GM19452 (cell line): ENCODE measurements at regions not wholly inside any gene's neighbourhood (a gene's known extent, or its start where the extent isn't known, plus 50 kb on each side); places are given as distances from the start of the nearest gene placed in this dataset.
A peak's percentile ranks its signal among the peaks of the same experiment; 100 is the strongest.
"Not testable (repeated sequence)": the region's sequence is repeated elsewhere in the genome, so short reads cannot be mapped to it uniquely, and the experiment has no call there.

Experiments used
- ATAC-seq: cut with Tn5 transposase; IDR thresholded peaks from one replicate; pipeline ENCODE4 v1.9.1; 2021; ENCODE audit not compliant: unreplicated experiment

- ATAC-seq, result no peak
Measured at GRCh38 chr1:187689129-187689528, 860.4 kb downstream of the PLA2G4A start.

GRCh38 chr1:187691439-187691838, 862.7 kb downstream of the PLA2G4A start:
- ATAC-seq, result no peak

DNA sequence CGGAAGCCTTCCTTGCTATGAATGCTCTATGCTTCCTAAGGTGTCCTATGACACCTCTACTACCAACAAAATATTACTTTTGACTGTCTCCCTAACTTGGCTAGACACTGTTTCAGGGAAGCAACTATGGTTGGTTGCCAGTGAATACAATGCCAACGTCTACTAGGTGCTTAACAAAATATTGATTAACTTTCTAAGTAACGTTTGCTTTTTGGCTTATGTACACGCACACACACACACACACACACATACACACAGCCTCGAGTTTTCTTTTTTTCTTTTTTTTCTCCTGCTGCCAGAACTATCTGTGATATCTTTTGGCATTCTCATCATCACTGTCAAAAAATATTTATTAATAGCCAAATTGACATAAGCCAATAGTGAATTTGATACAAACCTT, 864.0 kb downstream of the PLA2G4A start:
- no peak for ATAC-seq

GRCh38 chr1:187696073-187696472, 867.3 kb downstream of the PLA2G4A start:
- ATAC-seq, result no peak

DNA sequence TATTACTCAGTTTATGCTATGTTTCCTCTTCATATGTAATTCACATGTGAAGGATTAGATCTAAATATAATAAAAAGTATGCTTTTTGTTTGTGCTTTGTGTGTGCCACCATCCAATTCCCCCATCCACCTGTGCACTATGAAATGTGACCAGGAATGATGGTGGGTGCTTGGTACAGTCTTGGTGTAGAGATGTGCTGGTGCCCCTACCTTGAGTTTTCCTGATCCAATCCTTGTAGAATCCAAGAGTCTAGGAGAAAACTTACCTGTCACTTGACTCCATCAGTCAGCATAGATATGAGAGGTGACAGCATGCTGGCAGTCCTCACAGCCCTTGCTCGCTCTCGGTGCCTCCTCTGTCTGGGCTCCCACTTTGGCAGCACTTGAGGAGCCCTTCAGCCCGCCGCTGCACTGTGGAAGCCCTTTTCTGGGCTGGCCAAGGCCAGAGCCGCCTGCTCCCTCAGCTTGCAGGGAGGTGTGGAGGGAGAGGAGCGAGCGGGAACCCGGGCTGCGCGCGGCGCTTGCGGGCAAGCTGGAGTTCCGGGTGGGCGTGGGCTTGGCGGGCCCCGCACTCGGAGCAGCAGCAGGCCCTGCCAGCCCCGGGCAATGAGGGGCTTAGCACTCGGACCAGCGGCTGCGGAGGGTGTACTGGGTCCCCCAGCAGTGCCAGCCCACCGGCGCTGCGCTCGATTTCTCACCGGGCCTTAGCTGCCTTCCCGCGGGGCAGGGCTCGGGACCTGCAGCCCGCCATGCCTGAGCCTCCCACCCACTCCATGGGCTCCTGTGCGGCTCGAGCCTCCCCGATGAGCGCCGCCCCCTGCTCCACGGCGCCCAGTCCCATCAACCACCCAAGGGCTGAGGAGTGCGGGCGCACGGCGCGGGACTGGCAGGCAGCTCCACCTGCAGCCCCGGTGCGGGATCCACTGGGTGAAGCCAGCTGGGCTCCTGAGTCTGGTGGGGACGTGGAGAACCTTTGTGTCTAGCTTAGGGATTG, 874.7 kb downstream of the PLA2G4A start:
- ATAC-seq, result not testable (repeated sequence)

DNA sequence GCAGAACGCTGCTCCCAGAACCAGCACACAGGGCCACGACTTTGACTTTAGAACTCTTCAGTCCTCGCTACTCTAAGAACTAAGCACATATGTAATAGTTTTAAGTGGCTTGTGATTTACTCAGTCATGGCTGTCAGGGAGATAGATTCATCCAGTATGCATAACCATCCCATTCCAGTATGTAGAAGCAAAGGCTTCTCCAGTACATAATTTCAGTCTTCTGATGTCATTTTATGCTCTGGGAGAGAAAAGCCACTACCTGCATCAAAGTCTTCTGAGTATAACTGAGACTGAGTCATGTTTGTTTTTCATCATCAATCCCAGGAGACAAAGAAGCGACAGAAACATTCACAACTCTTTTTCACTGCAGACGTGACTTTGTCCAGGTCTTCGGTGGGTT, 885.7 kb downstream of the PLA2G4A start:
- no peak for ATAC-seq

- ATAC-seq, result no peak
Measured at GRCh38 chr1:187715483-187715882, 886.7 kb downstream of the PLA2G4A start.

- no peak for ATAC-seq
Measured at GRCh38 chr1:187716160-187716559, 887.4 kb downstream of the PLA2G4A start.

DNA sequence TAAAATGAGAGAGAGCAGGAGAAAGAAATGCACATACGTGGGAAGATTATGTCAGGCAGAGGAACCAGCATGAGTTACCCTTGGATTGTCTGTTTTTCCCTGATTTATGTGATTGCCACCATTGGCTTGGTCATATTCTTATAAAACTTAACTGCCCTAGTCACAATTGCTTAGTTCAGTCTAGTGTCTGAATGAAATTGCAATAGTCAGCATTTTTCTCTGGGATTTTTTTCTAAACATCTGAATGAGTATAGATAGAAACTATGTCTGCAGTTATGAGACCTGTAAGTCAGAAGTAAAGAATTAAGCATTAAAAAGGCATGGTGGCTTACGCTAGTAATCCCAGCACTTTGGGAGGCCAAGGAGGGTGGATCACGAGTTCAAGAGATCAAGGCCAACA, 889.8 kb downstream of the PLA2G4A start:
- ATAC-seq, result no peak

GRCh38 chr1:187721216-187721615, 892.5 kb downstream of the PLA2G4A start:
- ATAC-seq, result no peak

GRCh38 chr1:187725216-187725615, 896.5 kb downstream of the PLA2G4A start:
- no peak for ATAC-seq

DNA sequence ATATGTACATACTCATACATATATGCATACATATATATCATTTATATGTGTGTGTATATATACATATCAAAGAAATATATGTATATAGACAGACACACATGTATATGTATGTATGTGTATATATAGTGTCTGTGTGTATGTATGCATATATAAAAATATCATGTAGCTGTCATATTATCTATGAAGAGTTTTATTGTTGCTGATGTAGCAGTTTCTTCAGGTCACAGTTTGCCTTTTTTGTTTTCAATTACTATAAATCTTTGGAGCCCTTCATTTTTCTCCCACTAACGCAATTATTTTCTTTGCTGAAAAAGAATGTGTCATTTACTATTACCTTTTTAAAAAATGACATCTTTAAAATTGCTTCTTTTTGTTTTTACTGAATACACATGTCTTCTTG, 904.5 kb downstream of the PLA2G4A start:
- ATAC-seq, result no peak

- no peak for ATAC-seq
Measured at GRCh38 chr1:187734427-187734826, 905.7 kb downstream of the PLA2G4A start.

DNA sequence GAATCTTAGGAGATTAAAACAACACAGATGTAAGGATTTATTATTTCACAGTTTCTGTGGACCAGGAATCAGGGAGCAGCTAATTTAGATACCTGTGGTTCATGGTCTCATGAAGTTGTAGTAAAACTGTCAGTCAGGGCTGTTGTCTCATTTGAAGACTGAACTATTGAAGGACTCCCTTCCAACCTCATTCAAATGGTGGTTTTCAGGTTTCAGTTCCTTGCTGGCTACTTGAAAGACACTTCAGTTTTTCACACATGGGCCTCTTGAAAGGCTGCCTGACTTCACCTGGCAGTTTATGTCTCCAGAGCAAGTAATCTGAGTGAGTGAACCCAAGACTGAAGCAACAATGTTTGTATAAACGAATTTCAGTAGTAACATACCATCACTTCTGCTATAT, 915.9 kb downstream of the PLA2G4A start:
- ATAC-seq, result peak; percentile 73

DNA sequence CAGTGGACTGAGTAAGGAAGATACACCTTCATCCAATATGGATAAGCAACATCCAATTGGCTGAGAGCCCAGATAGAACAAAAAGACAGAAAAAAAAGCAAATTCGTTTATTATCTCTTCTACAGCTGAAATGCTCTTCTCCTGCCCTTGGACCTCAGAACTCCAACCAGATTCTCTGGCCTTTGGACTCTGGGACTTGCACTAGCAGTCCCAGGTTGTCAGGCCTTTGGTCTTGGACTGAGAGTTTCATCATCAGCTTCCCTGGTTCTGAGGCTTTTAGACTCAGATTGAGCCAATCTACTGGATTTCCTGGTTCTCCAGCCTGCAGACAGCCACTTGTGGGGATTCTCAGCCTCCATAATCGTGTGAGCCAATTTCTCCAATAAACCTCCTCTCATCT, 926.8 kb downstream of the PLA2G4A start:
- no peak for ATAC-seq

GRCh38 chr1:187756684-187757083, 927.9 kb downstream of the PLA2G4A start:
- not testable (repeated sequence) for ATAC-seq

DNA sequence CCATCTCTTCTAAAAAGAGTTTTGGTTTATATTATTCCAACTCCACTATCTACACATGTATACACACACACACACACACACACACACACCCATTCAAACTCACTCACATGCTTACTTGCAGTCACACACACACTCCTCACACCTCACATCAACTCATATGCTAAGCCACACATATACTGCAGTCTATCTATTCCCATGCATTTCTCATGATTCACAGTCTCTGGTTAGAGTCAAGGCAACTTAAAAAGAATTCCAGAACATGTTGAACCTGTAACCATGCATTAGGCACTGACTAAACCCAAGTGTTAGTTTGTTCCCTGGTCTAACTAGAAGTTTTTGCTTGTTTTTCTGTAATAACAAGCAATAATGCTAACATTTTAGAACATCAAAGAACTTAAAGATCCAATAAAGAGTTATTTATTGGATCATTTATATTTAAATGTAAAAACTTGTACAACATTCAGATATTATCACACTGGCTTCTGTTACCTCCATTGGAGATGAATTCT, 931.1 kb downstream of the PLA2G4A start:
- ATAC-seq, result no peak

DNA sequence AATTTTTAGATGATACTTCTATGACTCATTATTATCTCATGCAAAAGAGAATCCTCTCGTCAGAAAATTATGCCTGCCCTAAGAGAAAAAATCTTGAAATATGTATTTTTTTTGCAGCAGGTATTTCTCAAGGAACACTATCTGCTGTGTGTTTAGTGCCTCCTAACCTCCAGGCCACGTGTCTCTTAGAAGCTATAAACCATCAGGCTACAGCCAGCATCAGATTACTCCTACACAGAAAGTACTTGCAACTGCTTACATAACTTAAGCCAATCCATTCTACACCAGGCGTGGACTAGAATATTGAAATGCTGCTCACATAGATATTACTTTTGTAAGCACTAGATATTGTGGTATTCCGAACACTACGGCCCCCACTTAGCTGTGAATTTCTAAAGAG, 933.4 kb downstream of the PLA2G4A start:
- ATAC-seq, result no peak

GRCh38 chr1:187763465-187763864, 934.7 kb downstream of the PLA2G4A start:
- no peak for ATAC-seq

DNA sequence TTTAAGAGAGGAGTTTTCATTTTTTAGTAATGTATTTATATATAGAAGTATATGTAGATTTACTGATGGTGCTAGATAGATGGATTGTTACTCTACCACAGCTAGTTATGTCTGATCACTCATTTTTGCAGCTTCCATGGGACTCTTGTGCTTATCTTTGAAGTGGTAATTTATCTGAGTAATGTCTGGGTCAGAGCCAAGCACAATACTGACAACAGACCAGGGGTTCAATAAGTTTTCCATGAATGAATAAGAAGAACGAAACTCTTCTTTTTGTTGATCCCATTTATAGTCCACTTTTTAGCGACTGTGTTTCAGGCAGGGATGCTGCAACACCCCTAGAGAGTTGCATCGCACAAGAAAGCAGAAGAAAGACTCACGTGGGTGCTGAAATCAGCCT, 935.2 kb downstream of the PLA2G4A start:
- no peak for ATAC-seq

DNA sequence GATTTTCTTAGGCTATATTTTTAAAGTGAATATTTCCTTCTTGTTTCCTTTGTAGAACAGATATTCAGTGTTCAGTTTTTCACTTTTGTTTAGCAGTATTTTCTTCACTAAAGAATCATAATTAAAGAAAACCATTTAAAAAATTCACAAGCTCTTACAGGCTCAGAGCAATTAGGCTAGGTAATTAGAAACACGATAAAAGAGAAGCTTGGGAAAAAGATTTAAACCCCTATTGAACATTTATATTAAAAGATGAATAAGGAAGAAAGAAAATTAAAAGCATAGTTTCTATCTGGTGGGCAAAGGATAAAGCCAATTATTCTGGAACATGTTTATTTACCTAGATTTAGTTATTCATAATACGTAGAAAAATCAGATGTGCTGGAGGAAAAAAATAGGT, 942.6 kb downstream of the PLA2G4A start:
- no peak for ATAC-seq

DNA sequence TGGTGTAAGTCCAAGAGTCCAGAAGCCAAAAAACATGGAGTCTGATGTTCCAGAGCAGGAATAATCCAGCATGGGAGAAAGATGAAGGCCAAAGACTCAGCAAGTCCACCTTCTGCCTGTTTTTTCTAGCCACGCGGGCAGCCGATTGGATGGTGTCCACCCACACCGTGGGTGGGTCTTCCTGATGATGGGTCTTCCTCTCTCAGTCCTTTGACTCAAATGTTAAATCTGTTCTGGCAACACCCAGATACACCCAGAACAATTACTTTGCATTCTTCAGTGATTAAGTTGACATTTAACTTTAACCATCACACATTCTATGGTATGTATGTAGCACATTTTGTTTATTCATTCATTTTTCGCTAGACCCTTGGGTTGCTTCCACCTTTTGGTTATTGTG, 944.4 kb downstream of the PLA2G4A start:
- no peak for ATAC-seq

- ATAC-seq, result no peak
Measured at GRCh38 chr1:187787736-187788135, 959.0 kb downstream of the PLA2G4A start.
